ENCODE measurements at regions not wholly inside any gene's neighbourhood (a gene's known extent, or its start where the extent isn't known, plus 50 kb on each side); places are given as distances from the start of the nearest gene placed in this dataset.

DNA sequence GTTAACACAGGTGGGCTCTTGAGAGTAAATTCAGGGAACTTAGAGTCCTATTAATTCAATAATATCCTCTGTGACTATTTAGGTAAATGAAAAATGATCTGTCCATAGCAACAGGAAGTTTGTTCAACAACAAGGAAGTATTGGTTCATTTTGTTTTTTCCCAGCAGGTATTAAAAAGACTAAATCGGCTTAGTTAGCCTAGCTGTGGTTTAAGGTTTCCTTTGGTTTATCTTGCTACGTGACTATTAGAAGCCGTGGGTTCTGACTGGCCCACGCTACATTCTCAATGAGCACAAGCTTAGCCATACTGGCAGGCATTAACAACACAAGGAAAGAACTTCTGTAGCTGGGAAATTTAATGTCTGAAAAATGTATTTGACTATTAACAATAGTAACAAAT lies 168.8 kb upstream of the HS3ST1 start:
- H3K79me2 ChIP-seq (ENCODE audit: insufficient read depth, low read length), result no peaks in the 10 kb centered on the region
- H3K4me1 ChIP-seq (ENCODE audit: control insufficient read depth in 1 of 2, insufficient read depth in 2 of 2, low read length in 2 of 2), result peaks cover 18 to 57% of the 10 kb centered on the region in 2 experiments
- intact Hi-C loops (cut with micrococcal nuclease), result no loop called here
- no peak for ATAC-seq
- H3K9me2 ChIP-seq (ENCODE audit: insufficient read depth), result no peaks in the 10 kb centered on the region
- H2AFZ ChIP-seq (ENCODE audit: low read depth, low read length, poor library complexity, severe bottlenecking), result no peak overlapping the region
- H3K9me3 ChIP-seq (ENCODE audit: control insufficient read depth in 1 of 2, insufficient read depth in 1 of 2, low read depth in 1 of 2, low read length in 2 of 2), result no peaks in the 10 kb centered on the region
- H3K36me3 ChIP-seq (ENCODE audit: control insufficient read depth in 1 of 2, insufficient read depth in 2 of 2, low read length in 2 of 2), result no peaks in the 10 kb centered on the region
- no TSS peak for BruUV-seq (replicated peaks)
- H3K4me2 ChIP-seq (ENCODE audit: low read length), result no peak overlapping the region
- no peak for DNase-seq (ENCODE audit: low read depth, low spot score)
- ChIA-PET POLR2A (interaction anchor here (0.9 kb wide), 1 partner anchor 27 kb away, joined by 3 read pairs; no protein-coding TSS in a partner anchor), CTCF (no interaction called here), RAD21 (ENCODE audit: low non-redundant PET in 1 of 2, low total read pairs in 2 of 2, uncharacterized antibody in 2 of 2, unreplicated experiment in 2 of 2) (no interaction called here)
- no peak for TF ChIP-seq CBX3 (IDR thresholded peaks at IDR 0.05; ENCODE audit: low read depth)
- TF ChIP-seq ZNF274 (IDR thresholded peaks at IDR 0.05; ENCODE audit: low read depth, low read length), result no peak
- TF ChIP-seq ELF1 (IDR thresholded peaks at IDR 0.05; ENCODE audit: borderline replicate concordance, low read depth), result no peak
- TF ChIP-seq, protein P1, sequence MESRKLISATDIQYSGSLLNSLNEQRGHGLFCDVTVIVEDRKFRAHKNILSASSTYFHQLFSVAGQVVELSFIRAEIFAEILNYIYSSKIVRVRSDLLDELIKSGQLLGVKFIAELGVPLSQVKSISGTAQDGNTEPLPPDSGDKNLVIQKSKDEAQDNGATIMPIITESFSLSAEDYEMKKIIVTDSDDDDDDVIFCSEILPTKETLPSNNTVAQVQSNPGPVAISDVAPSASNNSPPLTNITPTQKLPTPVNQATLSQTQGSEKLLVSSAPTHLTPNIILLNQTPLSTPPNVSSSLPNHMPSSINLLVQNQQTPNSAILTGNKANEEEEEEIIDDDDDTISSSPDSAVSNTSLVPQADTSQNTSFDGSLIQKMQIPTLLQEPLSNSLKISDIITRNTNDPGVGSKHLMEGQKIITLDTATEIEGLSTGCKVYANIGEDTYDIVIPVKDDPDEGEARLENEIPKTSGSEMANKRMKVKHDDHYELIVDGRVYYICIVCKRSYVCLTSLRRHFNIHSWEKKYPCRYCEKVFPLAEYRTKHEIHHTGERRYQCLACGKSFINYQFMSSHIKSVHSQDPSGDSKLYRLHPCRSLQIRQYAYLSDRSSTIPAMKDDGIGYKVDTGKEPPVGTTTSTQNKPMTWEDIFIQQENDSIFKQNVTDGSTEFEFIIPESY (IDR thresholded peaks at IDR 0.05; ENCODE audit: extremely low read depth, insufficient replicate concordance, low read length), result no peak
- TF ChIP-seq POLR2AphosphoS5 (IDR thresholded peaks at IDR 0.05; ENCODE audit: low read depth, low read length), result no peak
- TF ChIP-seq SRF (IDR thresholded peaks at IDR 0.05; ENCODE audit: low read depth), result no peak
- no peak for TF ChIP-seq CEBPB (IDR thresholded peaks at IDR 0.05; ENCODE audit: low read depth)
- TF ChIP-seq EZH2 (IDR thresholded peaks at IDR 0.05), result no peak
- no peak for TF ChIP-seq FOSL1 (IDR thresholded peaks at IDR 0.05; ENCODE audit: low read depth)
- TF ChIP-seq EZH2phosphoT487 (IDR thresholded peaks at IDR 0.05; ENCODE audit: borderline replicate concordance), result no peak
- TF ChIP-seq RAD21 (IDR thresholded peaks at IDR 0.05; ENCODE audit: low read depth), result no peak
- TF ChIP-seq POLR2A (IDR thresholded peaks at IDR 0.05; ENCODE audit: borderline replicate concordance, extremely low read depth, insufficient read depth, insufficient read length), result no peak
- no peak for TF ChIP-seq SIN3A (IDR thresholded peaks at IDR 0.05; ENCODE audit: low read depth)
- no peak for TF ChIP-seq TCF7L2 (IDR thresholded peaks at IDR 0.05; ENCODE audit: borderline replicate concordance, extremely low read depth, insufficient read depth, insufficient read length)
- no peak for TF ChIP-seq ZFX (IDR thresholded peaks at IDR 0.05)
- TF ChIP-seq EGR1 (IDR thresholded peaks at IDR 0.05; ENCODE audit: low read depth), result no peak
- TF ChIP-seq JUND (IDR thresholded peaks at IDR 0.05), result no peak
- no peak; the same call in 1 of the 2 replicates for TF ChIP-seq SP1 (IDR thresholded peaks at IDR 0.05; ENCODE audit: low read depth)
- H3K9ac ChIP-seq (ENCODE audit: low read length), result peak overlapping the region; percentile 12; the same call in 1 of the 2 replicates
- H3K27me3 ChIP-seq (ENCODE audit: insufficient read depth, low read length), result no peaks in the 10 kb centered on the region
- no peaks in the 10 kb centered on the region for H4K20me1 ChIP-seq (ENCODE audit: insufficient read depth)
- H3K27ac ChIP-seq (ENCODE audit: low read depth, low read length), result no peak overlapping the region
- no peak overlapping the region for H3K4me3 ChIP-seq (replicated peaks in 1 of 2; ENCODE audit: low read depth in 1 of 2, low read length in 2 of 2)
